ENCODE measurements at regions not wholly inside any gene's neighbourhood (a gene's known extent, or its start where the extent isn't known, plus 50 kb on each side); places are given as distances from the start of the nearest gene placed in this dataset.

- H2AFZ ChIP-seq (ENCODE audit: low read length) = no peak overlapping the region
- no peaks in the 10 kb centered on the region for H3K36me3 ChIP-seq (ENCODE audit: control insufficient read depth in 2 of 4, insufficient read depth in 4 of 4, low read length in 3 of 4)
- H3K9ac ChIP-seq (replicated peaks in 1 of 4; ENCODE audit: extremely low read depth in 1 of 4, low read depth in 3 of 4, low read length in 3 of 4) = no peak overlapping the region
- H2BK15ac ChIP-seq (ENCODE audit: low read length) = no peak overlapping the region
- no peak for DNase-seq (ENCODE audit: low read depth in 1 of 2, low spot score in 2 of 2)
- H3K9me3 ChIP-seq (ENCODE audit: insufficient read depth in 2 of 2, low read depth in 1 of 2, low read length in 1 of 2) = peaks cover 0 to 5% of the 10 kb centered on the region in 2 experiments; a peak in 2 of 4 replicates
- no peak overlapping the region for H4K8ac ChIP-seq (ENCODE audit: extremely low read depth, insufficient read depth, low read length)
- H3K4ac ChIP-seq (replicated peaks; ENCODE audit: insufficient read length, low read depth, low read length) = no peak overlapping the region
- H3K27me3 ChIP-seq (replicated peaks in 1 of 4; ENCODE audit: control insufficient read depth in 3 of 4, extremely low read depth in 1 of 4, insufficient read depth in 3 of 4, low read length in 3 of 4) = no peaks in the 10 kb centered on the region
- no peaks in the 10 kb centered on the region for H4K20me1 ChIP-seq (replicated peaks in 1 of 2; ENCODE audit: control insufficient read depth in 1 of 2, insufficient read depth in 2 of 2, low read length in 2 of 2)
- no peaks in the 10 kb centered on the region for H3K4me1 ChIP-seq (replicated peaks in 1 of 4; ENCODE audit: control insufficient read depth in 3 of 4, insufficient read depth in 4 of 4, low read length in 3 of 4)
- no peaks in the 10 kb centered on the region for H3K79me1 ChIP-seq (ENCODE audit: low read depth, low read length)
- H4K5ac ChIP-seq (ENCODE audit: insufficient read length, low read depth, low read length) = no peak overlapping the region
- H3K4me2 ChIP-seq (ENCODE audit: insufficient read depth in 1 of 2, low read depth in 2 of 2, low read length in 2 of 2) = no peak overlapping the region
- no peak overlapping the region for H2BK120ac ChIP-seq (replicated peaks; ENCODE audit: low read depth, low read length)
- H3K27ac ChIP-seq (ENCODE audit: low read depth, low read length) = no peak overlapping the region
- CTCF ChIA-PET (ENCODE audit: partially characterized antibody) = no interaction called here
- H3K23ac ChIP-seq (ENCODE audit: insufficient read length) = no peak overlapping the region
- H2BK20ac ChIP-seq (ENCODE audit: low read length) = no peak overlapping the region
- H3K56ac ChIP-seq (replicated peaks; ENCODE audit: insufficient read length, low read depth, low read length) = no peak overlapping the region
- H3K18ac ChIP-seq (ENCODE audit: extremely low read depth, low read length) = no peak overlapping the region
- H3K14ac ChIP-seq (ENCODE audit: insufficient read length) = no peak overlapping the region
- H2AK5ac ChIP-seq (ENCODE audit: low read depth, low read length) = no peak overlapping the region
- H3K4me3 ChIP-seq (ENCODE audit: extremely low read depth in 1 of 4, insufficient read depth in 2 of 4, low read depth in 3 of 4, low read length in 4 of 4) = no peak overlapping the region
- no peak overlapping the region for H2BK12ac ChIP-seq (ENCODE audit: low read depth, low read length)
- no peak overlapping the region for H4K91ac ChIP-seq (replicated peaks; ENCODE audit: insufficient read length, low read length)
- no peak overlapping the region for H2BK5ac ChIP-seq (ENCODE audit: low read depth, low read length)
- FAIRE-seq = no peak
- H3K79me2 ChIP-seq (ENCODE audit: control insufficient read depth in 1 of 2, insufficient read depth in 2 of 2, low read length in 2 of 2) = no peaks in the 10 kb centered on the region
- H3K23me2 ChIP-seq (ENCODE audit: low read depth, low read length) = no peaks in the 10 kb centered on the region
- POLR2A ChIA-PET (ENCODE audit: partially characterized antibody) = no interaction called here
- TF ChIP-seq MAX (IDR thresholded peaks at IDR 0.05) (no peak), BACH1 (IDR thresholded peaks at IDR 0.05; ENCODE audit: low read length) (no peak), POLR2A (IDR thresholded peaks at IDR 0.05; ENCODE audit: control extremely low read depth in 1 of 2, low read depth in 2 of 2, low read length in 2 of 2) (no peak), RFX5 (IDR thresholded peaks at IDR 0.05; ENCODE audit: borderline replicate concordance, low read depth, low read length) (no peak), CHD1 (IDR thresholded peaks at IDR 0.05; ENCODE audit: low read depth, low read length) (no peak), ASH2L (IDR thresholded peaks at IDR 0.05; ENCODE audit: low read length) (no peak), RXRA (IDR thresholded peaks at IDR 0.05; ENCODE audit: insufficient read depth, low read depth, low read length) (no peak), CBX8 (IDR thresholded peaks at IDR 0.05; ENCODE audit: borderline replicate concordance, low read depth, low read length) (no peak), ATF3 (IDR thresholded peaks at IDR 0.05; ENCODE audit: insufficient read depth, low read depth, low read length) (no peak), CTCF (IDR thresholded peaks at IDR 0.05; ENCODE audit: control extremely low read depth in 1 of 3, insufficient read depth in 1 of 3, low read depth in 1 of 3, low read length in 3 of 3) (no peak), CBX5 (IDR thresholded peaks at IDR 0.05; ENCODE audit: low read depth, low read length) (no peak), FOSL1 (IDR thresholded peaks at IDR 0.05; ENCODE audit: insufficient read depth, low read depth, low read length) (no peak), TBP (IDR thresholded peaks at IDR 0.05; ENCODE audit: low read depth, low read length) (no peak), BRCA1 (IDR thresholded peaks at IDR 0.05; ENCODE audit: low read depth, low read length) (no peak)
Measured at GRCh38 chr12:61676520-61676919, 583.7 kb upstream of the USP15 start.
